Ascending aorta (tissue), 2 donors: ENCODE measurements at regions not wholly inside any gene's neighbourhood (a gene's known extent, or its start where the extent isn't known, plus 50 kb on each side); places are given as distances from the start of the nearest gene placed in this dataset.

Source experiments
- DNase-seq, 2 donors: peaks; one replicate each; pipeline ENCODE4 v3.0.0-alpha.2; 2019; ENCODE audit warnings: low spot score in 2 of 2
- H3K27ac ChIP-seq, 2 donors: fragments of 200-600 bp; sonication (generic); one replicate each; pipeline ENCODE4 v1.5.1; 2016 to 2017; ENCODE audit warnings: mild to moderate bottlenecking in 1 of 2
- H3K27me3 ChIP-seq: fragments of 200-600 bp; sonication (generic); one replicate; pipeline ENCODE4 v1.5.1; 2017
- H3K36me3 ChIP-seq, 2 donors: fragments of 200-600 bp; sonication (generic); one replicate each; pipeline ENCODE4 v1.5.1; 2016
- H3K4me1 ChIP-seq, 2 donors: fragments of 200-600 bp; sonication (generic); one replicate each; pipeline ENCODE4 v1.5.1; 2016 to 2017; ENCODE audit warnings: mild to moderate bottlenecking in 1 of 2
- H3K4me3 ChIP-seq, 2 donors: fragments of 200-600 bp; sonication (generic); one replicate each; pipeline ENCODE4 v1.5.1; 2016 to 2017; ENCODE audit warnings: mild to moderate bottlenecking in 1 of 2
- H3K9me3 ChIP-seq, 2 donors: fragments of 200-600 bp; sonication (generic); one replicate each; pipeline ENCODE4 v1.5.1; 2016
- CTCF ChIP-seq, 3 experiments: fragments of 200-600 bp in 2 of 3; fragments of 450-650 bp in 1 of 3; sonication (generic) in 2 of 3; IDR thresholded peaks; one replicate each; pipeline ENCODE4 v1.5.1; 2016 to 2019; ENCODE audit warnings: antibody characterized with exemption in 3 of 3, mild to moderate bottlenecking in 1 of 3, moderate library complexity in 1 of 3
- intact Hi-C: fragments of 100-400 bp; cut with DNase I; formaldehyde crosslinking; loops from one replicate; pipeline ENCODE4 v1.15.1; 2023

- intact Hi-C loops = no loop called here
- no peak for DNase-seq
- Histone ChIP-seq H3K4me1 (no peaks in the 10 kb centered on the region), H3K36me3 (no peaks in the 10 kb centered on the region), H3K4me3 (no peak overlapping the region), H3K9me3 (peaks cover 0 to 12% of the 10 kb centered on the region in 2 donors), H3K27ac (no peak overlapping the region), H3K27me3 (no peaks in the 10 kb centered on the region)
- no peak for TF ChIP-seq CTCF (IDR thresholded peaks at IDR 0.05)
Observed at GRCh38 chr13:61751039-61751438, 335.4 kb upstream of the PCDH20 start.

- intact Hi-C loops = no loop called here
- TF ChIP-seq CTCF (IDR thresholded peaks at IDR 0.05) = no peak
- no peak for DNase-seq
- Histone ChIP-seq H3K4me3 (no peak overlapping the region), H3K27me3 (no peaks in the 10 kb centered on the region), H3K9me3 (no peaks in the 10 kb centered on the region), H3K27ac (no peak overlapping the region), H3K4me1 (no peaks in the 10 kb centered on the region), H3K36me3 (no peaks in the 10 kb centered on the region)
Observed at GRCh38 chr13:61738236-61738750, 322.6 kb upstream of the PCDH20 start.

GRCh38 chr13:61734683-61735082, 319.0 kb upstream of the PCDH20 start:
- no peaks in the 10 kb centered on the region for H3K36me3 ChIP-seq
- TF ChIP-seq CTCF (IDR thresholded peaks at IDR 0.05) = no peak
- H3K9me3 ChIP-seq = no peaks in the 10 kb centered on the region
- no peak overlapping the region for H3K27ac ChIP-seq
- DNase-seq = no peak
- no peaks in the 10 kb centered on the region for H3K4me1 ChIP-seq
- H3K4me3 ChIP-seq = no peak overlapping the region
- intact Hi-C loops = no loop called here
- no peaks in the 10 kb centered on the region for H3K27me3 ChIP-seq

GRCh38 chr13:61728471-61728870, 312.8 kb upstream of the PCDH20 start:
- TF ChIP-seq CTCF (IDR thresholded peaks at IDR 0.05) = no peak
- Histone ChIP-seq H3K36me3 (no peaks in the 10 kb centered on the region), H3K4me1 (no peaks in the 10 kb centered on the region), H3K27ac (no peak overlapping the region), H3K9me3 (no peaks in the 10 kb centered on the region), H3K4me3 (no peak overlapping the region), H3K27me3 (no peaks in the 10 kb centered on the region)
- intact Hi-C loops = no loop called here
- no peak for DNase-seq

- Histone ChIP-seq H3K4me1 (no peaks in the 10 kb centered on the region), H3K36me3 (no peaks in the 10 kb centered on the region), H3K27me3 (no peaks in the 10 kb centered on the region), H3K27ac (no peak overlapping the region), H3K9me3 (no peaks in the 10 kb centered on the region), H3K4me3 (no peak overlapping the region)
- intact Hi-C loops = no loop called here
- no peak for DNase-seq
- no peak for TF ChIP-seq CTCF (IDR thresholded peaks at IDR 0.05)
Observed at GRCh38 chr13:61727767-61728166, 312.1 kb upstream of the PCDH20 start.

GRCh38 chr13:61725806-61726205, 310.2 kb upstream of the PCDH20 start:
- intact Hi-C loops = no loop called here
- no peak for DNase-seq
- Histone ChIP-seq H3K27me3 (no peaks in the 10 kb centered on the region), H3K4me1 (no peaks in the 10 kb centered on the region), H3K36me3 (no peaks in the 10 kb centered on the region), H3K9me3 (no peaks in the 10 kb centered on the region), H3K4me3 (no peak overlapping the region), H3K27ac (no peak overlapping the region)
- no peak for TF ChIP-seq CTCF (IDR thresholded peaks at IDR 0.05)
